OCI-M1 (cell line): ENCODE measurements at regions not wholly inside any gene's neighbourhood (a gene's known extent, or its start where the extent isn't known, plus 50 kb on each side); places are given as distances from the start of the nearest gene placed in this dataset.
"Not testable (repeated sequence)": the region's sequence is repeated elsewhere in the genome, so short reads cannot be mapped to it uniquely, and the experiment has no call there.

Experiments
- DNase-seq: peaks from one replicate; lab custom pipeline; 2025; lab: John Stamatoyannopoulos, UW

DNA sequence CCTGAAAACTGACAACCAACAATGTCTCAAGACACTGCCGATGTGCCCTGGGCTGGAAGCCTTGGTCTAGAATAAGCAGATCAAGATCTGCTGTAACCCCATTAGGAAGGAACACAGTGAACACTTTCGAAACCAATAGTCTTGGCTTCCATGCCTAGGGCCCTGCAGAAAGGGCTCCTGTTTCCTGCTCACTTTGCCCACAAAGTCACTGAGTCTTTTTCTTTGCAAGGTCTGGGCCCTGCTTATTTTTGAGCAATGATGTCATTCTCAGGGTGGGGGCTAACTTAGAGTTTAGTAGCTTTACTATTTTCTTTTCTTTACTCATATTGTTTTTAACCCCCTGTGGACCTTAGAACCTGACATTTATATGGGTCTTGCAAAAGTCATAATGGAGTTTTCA, 704.2 kb upstream of the TMEM132C start:
- DNase-seq = no peak

DNA sequence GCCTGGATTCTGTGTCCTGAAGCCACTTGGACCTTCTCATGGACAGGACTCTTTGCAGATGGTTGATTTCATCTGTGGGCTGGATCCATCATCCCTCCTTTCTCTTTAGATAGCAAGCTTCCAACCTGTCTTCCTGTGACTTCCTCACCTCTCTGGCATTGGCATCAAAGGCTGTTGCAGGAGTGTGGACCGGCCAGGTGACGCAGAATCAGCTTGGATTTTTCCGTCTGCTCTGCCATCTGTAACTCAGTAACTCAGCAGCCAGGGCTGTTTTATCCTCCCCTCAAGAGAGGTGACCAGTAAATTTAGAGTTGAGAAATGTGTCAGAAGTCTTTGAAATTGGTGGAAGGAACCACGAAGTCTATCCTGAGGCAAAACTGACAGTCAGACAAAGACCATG, 701.7 kb upstream of the TMEM132C start:
- no peak for DNase-seq

DNA sequence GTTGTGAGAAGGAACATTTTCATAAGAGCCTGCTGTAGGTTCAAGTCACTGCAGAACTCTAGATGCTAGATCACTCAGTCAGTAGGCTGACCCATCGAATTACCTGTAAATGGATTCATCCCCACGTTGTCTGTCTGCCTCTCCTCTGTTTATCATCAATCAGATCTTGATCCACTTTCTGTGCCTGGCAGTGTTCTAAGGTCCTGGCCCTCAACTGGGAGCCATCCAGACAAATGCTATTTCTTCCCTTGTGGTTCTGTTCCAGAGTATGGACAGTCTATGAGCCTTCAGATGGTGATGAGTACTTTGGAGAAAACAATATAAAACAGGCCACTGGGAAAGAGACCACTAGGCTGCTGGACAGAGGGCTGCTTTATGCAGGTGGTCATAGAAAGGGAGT, 699.4 kb upstream of the TMEM132C start:
- DNase-seq = no peak

DNA sequence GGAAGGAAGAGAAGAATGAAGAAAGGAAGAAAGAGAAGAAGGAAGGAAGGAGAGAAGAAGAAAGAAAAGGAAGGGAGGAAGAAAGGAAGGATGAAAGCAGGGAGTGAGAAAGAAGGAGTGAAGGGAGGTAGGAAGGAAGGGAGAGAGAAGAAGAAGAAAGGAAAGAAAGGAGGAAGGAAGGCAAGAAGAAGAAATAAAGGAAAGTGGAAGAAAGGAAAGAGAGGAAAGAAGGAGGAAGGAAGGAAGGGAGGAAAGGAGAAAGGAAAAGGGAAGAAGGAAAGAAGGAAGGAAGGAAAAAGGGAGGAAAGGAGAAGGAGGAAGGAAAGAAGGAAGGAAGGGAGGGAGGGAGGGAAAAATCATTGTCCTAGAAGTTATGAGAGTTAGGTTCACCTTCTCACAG, 696.6 kb upstream of the TMEM132C start:
- no peak for DNase-seq

DNA sequence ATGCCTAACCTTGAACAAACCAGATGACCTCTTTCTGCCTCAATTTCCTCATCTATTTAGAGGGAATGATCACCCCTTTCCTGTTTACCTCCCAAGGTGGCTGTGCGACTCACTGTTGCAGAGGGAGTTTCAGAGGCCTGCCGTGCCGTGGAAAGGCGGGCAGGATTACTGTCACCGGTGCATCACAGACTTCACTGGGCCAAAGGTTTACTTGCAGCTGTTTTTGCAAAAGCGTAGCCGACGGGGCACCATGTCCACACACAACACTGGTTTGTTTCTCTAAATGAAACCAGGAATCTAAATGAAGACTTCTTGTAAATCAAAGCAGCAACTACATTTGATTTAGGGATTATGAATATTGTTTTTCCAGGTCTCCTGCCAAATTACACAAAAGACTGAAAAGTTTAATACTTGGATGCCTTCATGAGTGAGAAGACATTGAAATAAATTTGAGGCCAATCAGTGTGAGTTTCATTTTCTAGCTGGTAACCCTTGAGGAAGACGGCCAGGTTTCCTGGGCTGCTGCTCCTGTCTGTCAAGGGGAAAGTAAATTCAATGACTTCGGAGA, 696.1 kb upstream of the TMEM132C start:
- no peak for DNase-seq

DNA sequence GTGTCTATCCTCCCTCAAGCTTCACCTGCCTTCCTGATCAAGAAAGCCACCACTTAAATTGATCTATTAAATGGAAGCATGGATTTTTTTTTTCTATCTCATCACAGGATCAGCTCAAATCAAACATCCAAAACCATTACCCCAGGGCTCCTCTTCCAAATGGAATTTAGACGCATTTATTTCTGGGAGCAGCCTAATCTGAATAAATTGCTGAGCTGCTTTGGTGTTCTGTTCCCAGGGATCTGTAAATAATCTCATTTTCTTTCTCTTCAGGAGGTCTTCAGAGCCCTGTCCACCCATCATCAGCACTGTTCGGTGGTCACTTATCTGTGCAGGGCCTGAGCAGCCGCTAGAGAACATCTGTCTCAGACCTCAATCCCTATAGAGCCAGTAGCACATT, 695.4 kb upstream of the TMEM132C start:
- no peak for DNase-seq

DNA sequence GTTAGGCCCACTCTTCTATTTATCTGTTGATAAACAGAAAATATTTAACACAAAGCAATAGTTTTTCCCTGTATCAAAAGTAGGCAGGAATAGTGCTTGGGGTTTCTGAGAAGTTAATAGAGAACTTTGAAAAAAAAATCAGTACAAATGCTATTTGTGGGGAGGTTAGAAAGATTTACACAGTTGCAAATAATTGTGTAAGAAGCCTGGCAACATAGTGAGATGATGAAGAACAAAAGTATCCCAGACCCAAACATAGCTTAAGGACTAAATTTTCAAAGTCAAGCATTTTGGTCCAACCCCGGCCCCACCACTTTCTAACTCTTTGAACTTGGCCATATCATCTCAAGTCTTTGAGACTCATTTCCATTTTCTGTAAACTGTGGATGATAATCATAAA, 687.5 kb upstream of the TMEM132C start:
- no peak for DNase-seq

DNA sequence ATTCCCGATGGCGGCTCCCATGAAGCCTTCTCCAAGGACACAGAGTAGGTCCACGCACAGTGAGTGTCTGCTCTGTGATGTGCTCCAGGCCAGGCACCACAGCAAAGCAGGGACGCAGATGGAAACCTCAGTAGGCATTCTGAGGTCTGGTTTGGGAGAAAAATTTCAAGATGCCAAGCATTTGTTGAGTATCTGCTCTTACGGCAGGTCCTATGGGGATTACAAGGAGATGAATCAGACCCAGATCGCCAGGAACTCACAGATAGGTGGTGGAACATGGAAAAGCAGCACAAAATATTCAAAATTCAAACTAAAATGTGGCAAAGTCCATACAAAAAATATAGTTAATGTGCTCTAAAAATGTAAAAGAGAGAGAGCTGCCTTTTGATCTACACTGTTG, 684.9 kb upstream of the TMEM132C start:
- DNase-seq = no peak

DNA sequence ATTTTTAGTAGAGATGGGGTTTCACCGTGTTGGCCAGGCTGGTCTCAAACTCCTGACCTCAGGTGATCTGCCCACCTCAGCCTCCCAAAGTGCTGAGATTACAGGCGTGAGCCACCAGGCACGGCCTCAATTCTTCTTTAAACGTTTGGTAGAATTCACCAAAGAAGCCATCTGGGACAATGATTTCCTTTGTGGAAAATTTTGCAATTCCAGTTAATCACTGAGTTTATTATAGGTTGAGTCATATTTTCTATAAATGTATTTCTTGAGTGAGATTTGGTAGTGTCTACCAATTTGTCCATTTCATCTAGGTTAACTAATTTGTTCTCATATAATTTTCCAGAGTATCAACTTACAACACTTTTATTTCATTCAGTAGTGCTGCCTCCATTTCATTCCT, 683.9 kb upstream of the TMEM132C start:
- DNase-seq = no peak

DNA sequence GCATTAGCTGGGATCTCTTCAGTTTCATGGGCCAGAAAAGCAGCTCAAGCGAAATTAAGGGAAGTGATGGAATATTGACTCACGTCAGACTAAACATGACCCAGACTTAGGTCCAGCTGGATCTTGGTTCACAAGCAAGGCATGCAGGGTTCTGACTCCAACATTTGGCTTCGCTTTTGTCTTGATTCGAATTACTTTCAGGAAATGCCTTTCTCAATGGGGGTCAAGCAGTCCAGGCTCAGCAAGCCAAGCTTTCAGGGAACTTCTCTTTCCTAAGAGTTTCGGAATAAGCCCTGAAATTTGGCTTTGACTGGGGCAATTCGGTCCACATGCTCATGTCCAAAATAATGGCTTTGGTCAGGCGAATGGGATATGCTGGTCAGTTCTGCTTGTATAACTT, 678.7 kb upstream of the TMEM132C start:
- DNase-seq = no peak

DNA sequence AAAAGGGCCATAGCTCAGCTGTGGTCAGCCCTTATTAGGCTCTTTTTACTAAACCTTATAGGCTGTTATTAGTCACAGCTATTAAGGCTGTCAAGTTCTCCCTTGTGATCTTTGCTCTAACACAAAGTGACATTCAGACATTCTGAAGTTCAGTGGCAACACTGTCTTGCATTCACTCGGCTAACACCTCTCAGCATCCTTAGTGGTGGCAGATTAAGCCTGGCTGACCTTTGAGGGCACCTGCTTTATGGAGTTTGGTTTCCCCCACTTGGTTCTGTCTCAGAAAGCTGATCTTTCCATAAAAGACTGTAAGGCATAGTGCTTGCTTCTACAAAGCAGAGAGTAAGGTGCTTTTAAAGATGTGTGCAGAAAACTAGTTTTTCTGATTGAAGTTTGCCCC, 677.4 kb upstream of the TMEM132C start:
- no peak for DNase-seq

DNA sequence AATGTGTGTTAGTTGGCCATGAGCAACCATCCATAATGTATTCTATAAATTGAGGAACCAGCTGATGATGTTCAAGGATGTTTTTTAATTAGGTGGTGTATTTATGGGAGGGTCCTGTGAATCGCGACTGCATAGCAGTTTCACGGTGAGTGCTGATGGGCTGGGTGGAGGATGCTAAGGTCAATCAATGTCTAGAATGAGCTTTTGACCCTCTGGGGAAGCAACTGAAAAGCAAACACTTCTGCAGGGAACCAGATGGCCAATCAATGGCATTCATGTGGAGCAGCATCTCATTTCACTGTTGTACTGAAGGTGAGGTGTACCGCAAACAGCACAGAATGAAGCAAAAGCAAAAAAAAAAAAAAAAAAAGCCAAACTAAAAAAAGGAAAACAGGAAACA, 676.1 kb upstream of the TMEM132C start:
- DNase-seq = no peak

DNA sequence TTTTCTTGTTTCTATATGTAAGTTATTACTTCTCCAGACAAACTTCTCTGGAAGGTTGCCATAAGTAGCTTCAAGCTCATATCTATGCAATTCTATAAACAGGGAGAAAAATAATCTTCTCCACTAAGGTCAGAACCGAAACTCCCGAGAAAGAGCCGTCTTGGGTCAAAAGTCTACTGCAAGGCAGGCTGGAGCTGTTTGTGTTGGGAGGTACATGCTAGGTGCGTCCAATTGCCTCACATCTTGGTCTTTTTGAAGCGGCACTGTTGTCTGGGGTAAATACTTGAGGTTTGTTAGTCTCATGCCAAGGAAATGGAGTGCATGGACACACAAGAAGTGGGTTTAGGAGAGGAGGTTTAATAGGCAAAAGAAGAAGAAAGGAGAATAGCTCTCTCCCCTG, 674.7 kb upstream of the TMEM132C start:
- DNase-seq = no peak

DNA sequence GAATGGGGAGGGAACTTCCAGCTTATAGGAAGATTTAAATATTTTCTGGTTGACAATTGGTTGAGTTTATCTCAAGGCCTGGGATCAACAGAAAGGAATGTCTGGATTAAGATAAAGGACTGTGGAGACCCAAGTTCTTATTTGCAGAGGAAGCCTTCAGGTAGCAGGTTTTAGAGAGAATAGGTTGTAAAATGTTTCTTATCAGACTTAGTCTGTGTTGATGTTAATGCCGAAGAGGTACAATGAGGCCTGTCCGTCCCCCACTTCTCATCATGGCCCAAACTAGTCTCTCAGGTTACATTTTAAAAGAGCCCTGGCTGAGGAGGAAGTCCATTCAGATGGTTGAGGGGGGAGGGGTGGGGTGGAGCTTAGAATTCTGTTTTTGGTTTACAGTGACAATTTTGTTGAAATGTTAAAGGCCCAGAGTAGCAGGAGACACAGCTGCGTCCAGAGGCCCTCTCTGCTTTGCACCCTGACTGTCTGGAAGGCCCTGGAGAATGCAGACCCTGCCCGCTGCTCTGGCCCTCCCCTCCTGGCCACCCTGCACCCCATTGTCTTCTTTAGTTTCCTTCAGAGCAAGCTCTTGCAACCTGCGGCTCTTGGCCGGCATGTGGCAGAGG, 672.5 kb upstream of the TMEM132C start:
- DNase-seq = peak; percentile 81

DNA sequence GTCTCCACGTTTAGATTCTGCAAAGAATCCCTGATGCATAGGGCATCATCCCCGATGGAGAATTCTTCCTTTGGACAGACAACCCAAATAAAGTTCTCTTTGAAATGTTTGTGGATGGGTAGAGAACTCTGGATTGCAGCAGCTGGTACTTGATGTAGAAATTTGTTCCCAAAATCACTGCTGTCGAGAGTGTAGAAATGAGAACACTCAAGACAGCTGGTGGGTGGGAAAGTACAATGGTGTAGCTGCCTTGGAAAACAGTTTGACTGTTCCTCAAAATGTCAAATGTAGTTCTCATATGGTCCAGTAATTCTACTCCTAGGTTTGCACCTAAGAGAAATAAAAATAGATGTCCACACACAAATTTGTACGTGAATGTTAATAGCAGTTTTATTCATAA, 671.5 kb upstream of the TMEM132C start:
- DNase-seq = no peak

DNA sequence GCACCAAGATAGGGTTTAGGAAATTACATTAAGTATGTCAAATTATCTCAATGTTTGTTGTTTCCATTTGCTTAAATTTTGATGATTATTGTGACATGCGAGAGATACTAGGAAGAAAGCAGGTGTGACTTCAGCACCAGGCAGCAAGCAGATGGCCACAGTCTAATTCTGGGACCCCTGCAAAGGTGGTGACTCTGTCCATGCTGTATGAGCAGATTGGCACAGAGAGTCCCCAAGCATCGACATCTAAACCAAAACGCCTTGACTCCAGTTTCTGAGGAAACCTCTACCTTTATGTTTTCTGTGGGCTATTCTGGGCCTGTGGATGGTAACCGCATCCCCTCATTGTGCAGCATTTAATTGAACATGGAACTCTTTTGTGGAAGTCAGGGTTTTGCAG, 670.1 kb upstream of the TMEM132C start:
- no peak for DNase-seq

DNA sequence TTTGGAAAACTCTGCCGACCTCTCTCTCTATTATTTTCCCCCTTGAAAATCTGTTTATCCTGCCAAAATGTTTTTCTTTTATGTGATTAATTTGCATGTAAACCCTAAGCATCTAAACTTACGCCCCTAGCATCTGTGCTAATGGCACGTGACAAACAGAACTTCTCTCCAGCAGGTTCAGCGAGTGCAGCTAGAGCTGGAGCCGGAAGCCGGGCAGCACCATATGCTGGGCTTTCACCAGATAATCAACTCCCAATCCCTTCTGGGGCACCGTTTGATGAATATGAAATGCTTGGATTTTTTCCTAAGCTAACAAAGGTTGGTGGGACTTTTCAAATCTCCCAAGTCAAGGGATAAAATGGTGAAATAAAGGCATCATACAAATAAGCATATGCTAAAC, 667.5 kb upstream of the TMEM132C start:
- no peak for DNase-seq

DNA sequence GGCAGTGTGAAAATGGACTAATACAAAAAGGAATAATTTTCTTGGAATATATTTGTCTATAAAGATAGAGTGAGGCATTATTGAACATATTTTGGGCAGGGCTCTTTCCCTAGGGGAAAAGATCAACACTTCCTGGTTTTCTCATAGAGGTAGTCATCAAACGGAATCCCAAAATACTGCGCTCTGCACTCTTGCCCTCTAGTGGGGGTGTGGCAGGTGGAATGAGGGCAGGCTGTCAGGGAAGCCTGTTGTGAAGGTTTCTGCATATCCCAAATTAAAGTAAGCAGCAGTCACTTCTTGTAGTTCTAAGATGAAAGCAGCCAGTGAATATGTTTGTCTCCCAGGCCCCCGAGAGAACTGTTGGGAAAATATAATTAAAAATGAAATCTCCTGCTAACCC, 666.8 kb upstream of the TMEM132C start:
- DNase-seq = no peak

DNA sequence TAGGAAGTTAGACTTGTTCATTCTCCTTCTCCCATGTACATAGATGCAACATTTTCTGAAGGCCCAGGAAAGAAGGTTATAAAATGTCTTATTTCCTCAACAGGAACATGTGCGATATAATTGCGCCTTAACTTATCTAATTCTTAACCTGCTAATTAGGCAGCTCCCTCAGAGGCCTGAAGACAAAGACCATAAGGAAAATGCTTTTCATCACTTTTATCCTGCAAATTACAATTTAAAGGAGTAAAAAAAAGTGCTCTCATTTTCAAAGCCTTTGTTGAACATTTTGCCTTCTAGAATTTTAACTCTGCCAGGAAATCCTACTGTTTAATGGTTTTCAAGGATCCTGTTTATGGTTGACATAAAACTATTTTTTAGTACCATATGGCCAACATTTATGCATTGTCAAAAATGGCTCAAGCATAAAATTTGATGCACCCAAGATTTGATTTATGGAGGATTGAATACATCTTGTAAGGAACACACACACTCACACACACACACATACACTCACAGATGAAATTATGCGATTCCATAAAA, 660.4 kb upstream of the TMEM132C start:
- no peak for DNase-seq

DNA sequence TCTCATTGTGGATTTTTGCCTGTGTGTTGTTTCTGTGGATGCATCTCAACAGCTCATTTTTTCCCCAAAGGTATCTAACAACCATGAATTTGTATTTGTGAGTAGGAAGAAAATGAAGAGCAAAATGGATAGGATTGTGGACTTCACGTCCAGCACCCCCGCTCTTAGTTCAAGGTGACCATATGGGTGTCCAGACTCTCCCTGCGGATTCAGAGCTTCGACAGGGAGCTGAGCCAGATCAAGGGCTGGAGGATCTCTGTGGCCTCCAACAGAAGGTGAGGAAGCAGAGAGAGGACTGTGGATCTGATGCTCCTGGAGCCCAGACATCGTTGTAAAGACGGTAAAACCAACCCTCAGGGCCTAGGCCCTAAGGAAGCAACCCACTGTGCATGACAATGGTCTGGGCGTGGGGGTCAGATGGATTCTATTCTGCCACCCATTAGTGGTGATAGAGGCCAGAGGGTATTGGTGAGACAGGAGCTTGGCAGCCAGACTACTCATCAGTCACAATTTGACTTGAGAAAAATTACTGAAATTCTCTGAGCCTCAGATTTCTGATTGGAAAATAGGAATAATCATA, 659.7 kb upstream of the TMEM132C start:
- no peak for DNase-seq

DNA sequence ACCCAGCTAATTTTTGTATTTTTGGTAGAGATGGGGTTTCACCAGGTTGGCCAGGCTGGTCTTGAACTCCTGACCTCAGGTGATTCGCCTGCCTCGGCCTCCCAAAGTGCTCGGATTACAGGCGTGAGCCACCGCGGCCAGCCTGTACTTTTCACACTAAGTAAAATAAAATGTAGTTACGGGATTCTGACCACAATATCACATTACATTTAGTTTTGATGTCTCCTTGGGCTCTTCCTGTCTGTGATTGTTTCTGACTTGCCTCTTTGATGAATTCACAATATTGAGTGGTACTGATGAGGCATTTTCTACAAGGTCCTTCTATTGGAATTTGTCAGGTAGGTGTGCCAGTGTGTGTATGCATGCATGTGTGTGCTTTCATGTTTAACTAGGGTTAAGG, 658.6 kb upstream of the TMEM132C start:
- DNase-seq = not testable (repeated sequence)

DNA sequence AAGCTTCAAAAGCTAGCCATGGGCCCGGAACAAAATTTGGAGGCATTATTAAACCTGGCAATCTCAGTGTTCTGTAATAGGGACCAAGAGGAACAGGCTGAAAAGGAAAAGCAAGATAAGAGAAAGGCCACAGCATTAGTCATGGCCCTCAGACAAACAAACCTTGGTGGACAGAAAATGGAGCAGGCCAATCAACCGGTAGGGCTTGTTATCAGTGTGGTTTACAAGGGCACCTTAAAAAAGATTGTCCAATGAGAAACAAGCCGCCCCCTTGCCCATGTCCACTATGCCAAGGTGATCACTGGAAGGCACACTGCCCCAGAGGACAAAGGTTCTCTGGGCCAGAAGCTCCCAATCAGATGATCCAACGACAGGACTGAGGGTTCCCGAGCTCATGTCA, 653.9 kb upstream of the TMEM132C start:
- peak; percentile 32 for DNase-seq

DNA sequence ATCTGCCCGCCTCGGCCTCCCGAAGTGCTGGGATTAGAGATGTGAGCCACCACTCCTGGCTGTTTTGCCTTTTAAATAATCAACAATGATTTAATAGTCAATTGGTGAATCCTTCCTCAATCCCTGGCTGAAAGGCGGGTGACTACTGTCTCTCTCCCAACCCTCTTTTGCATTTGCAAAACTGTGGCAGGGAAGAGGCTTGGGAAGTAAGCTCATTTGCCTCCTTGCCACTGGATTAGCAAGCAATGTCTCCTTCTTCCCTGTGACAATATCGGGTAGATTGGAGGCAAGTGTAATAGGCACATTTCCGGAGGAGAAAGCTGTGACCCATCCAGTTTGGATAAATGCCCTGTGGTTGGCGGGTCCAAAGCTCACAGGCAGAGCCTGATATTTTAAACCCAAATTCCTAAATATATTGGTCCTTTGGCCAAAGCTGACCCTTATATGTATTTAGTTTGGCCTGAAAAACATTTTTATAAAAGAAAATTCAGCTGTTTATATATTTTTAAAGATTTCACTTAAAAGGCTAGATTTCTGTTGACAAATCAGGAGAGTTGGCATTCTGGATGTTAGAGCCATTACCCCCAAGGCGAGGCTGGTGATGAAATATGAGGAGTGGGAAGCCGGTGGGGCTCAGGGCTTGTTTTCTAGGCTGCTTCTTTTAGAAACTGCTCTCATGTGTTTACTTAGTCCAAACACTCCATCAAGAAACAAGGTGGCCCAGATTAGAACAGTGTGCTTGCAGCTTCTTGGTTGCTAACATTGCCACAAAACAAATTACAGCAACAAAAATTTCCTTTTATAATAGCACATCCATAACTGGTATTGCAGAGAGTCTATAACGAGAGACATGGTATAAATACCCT, 646.9 kb upstream of the TMEM132C start:
- no peak for DNase-seq
